CD4-positive, alpha-beta T cell treated with Interleukin-4 for 1 hour (primary cell): ENCODE measurements at regions not wholly inside any gene's neighbourhood (a gene's known extent, or its start where the extent isn't known, plus 50 kb on each side); places are given as distances from the start of the nearest gene placed in this dataset.

Experiments used
- DNase-seq, 2 donors: peaks; one replicate each; pipeline ENCODE4 v3.0.0-alpha.2; 2020 to 2022

GRCh38 chr2:156697906-156698305, 261.7 kb downstream of the GPD2 start:
- no peak for DNase-seq

GRCh38 chr2:156700681-156701080, 264.5 kb downstream of the GPD2 start:
- DNase-seq: no peak

- DNase-seq: no peak
These were observed 266.4 kb downstream of the GPD2 start for GRCh38 chr2:156702541-156702940.

DNA sequence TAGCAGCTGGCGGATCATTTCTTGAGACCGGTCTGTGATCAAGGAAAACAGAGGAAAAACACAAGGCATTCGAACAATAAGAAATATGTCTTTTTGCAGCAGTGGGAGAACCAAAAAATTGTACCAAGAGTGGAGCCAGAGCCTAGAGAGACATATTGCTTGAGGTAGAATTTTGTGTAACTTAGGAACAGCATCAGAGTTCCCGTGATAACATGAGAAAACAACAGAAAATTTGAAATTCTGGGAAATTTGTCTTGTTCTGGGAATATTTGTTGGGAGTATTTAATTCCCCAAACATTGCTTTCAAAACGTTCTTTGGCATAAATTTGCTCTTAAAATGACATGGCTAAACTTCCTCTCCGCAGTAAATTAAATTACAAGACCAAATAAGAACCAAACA, 267.5 kb downstream of the GPD2 start:
- no peak for DNase-seq

DNA sequence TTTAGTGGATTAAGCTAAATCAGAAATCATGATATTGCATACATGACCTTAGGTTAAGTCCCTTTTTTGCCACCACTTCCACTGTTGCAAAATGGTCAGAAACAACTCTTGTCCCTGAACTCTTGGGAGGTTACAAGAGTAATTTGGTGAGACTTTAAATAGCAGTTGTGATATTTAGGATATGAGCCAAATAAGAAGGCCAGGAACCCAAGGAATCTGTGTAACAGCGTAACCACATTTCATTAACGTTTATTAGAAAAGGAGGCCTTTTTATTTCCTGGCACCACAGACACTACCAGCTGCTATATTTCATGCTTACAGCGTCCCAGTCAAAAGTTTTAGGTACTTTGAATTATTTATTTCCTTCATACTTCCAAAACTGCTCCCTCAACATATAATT, 268.0 kb downstream of the GPD2 start:
- no peak for DNase-seq

GRCh38 chr2:156704617-156705016, 268.4 kb downstream of the GPD2 start:
- DNase-seq: no peak

DNA sequence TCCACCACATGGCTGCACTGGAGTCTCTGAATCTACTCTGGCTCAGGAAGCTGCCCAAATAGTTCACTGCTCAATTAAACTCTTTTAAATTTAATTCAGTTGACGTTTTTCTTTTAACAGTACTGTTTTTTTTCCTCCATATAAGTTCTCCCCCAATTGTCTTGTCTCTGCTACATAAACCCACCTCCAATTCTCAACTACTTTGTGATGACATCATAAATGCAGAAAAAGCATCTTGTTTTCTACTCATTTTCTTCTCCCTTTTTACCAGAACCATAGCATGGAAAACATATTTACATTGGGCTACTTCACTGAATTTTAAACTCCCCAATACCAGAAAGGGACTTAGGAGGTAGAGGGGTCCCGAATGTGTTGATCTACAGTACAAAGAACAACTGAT, 270.4 kb downstream of the GPD2 start:
- no peak for DNase-seq

DNA sequence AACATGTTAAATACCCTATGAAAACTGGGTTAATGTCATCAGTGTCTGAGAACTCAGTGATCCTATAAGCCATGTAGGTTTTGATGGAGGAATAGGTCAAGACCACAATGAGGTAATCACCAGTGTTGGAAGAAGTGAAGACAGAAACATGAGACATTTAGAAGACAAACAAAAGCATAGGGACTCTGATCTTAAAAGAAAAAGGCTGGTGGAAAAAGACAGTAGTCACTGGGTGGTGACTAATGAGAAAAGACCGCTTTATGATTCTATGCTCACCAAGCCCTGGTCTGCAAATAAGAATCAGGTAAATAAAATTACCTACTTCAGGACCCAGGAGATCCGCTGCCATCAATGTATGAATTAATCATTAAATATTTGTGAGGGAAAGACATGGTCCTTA, 271.9 kb downstream of the GPD2 start:
- no peak for DNase-seq

- no peak for DNase-seq
These were observed 272.9 kb downstream of the GPD2 start for GRCh38 chr2:156709091-156709490.

DNA sequence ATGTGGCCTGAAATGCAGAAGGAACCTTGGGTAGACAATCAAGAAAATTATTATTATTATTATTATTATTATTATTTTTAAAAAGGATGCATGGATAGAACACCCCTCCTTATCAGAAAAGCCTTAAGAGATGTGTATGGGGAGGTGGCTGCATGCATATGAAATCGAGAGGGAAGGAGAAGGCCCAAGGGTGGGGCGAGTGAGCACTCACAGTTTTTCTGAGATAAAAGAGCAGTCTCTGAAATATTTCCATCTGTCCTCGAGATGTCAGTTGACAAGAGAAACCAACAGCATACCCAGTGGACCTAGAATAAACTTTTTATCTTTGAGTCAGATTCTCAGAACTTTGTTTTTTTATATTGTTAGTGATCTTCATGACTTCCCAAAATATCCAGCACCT, 282.9 kb downstream of the GPD2 start:
- DNase-seq: no peak

DNA sequence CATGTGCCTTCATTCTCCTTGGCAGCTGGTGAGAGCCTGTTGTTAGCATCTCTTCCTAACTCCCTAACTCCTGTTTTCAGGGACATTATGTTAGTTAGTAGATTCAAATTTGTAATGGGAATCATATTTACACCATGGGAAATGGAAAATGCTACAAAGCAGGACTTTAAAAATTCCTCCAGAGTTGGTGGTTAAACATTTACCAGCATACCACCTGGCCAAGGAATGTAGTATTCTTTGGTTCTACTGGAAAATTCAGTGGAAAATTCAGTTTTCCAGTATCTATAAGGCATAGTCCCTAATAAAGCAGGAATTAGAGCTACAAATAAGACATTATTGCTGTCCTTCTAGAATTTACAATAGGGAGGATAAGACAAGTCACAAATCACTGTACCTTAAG, 291.7 kb downstream of the GPD2 start:
- DNase-seq: no peak

DNA sequence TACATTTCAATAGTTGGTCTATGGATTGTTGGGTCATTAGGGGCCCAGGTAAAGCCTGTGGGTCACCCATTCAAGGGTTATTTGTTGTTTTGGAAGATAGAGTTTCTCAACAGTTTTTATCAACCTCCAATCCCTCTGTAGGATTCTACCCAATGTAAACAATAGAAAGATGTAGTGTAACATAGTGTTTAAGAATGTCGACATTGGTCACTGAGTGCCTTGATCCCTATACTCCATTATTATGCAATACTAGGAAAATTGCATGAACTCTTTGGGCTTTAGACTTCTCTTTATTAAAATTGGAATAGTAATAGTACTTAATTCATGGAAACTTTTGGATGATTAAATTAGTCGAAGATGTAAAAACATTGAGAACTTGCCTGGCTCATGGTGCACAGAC, 292.1 kb downstream of the GPD2 start:
- no peak for DNase-seq

GRCh38 chr2:156731506-156731905, 295.3 kb downstream of the GPD2 start:
- DNase-seq: no peak

DNA sequence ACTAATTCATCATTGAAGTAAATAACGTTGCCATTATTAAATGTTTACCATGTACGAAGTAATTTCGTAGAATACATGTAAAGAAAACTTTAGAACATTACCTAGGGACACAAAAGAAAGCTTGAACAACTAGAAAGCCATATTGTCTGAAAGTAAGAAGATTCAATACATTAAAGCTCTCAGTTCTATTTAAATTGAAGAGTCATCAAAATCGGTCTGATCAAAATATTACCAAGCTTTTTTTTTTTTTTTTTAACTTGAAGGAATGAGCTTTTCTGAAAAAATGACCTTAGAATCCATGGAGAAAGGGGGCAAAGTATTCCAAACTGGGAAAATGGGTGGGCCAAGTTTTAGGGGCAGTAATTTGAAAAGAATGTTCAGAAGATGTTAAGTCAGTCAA, 300.8 kb downstream of the GPD2 start:
- DNase-seq: no peak

DNA sequence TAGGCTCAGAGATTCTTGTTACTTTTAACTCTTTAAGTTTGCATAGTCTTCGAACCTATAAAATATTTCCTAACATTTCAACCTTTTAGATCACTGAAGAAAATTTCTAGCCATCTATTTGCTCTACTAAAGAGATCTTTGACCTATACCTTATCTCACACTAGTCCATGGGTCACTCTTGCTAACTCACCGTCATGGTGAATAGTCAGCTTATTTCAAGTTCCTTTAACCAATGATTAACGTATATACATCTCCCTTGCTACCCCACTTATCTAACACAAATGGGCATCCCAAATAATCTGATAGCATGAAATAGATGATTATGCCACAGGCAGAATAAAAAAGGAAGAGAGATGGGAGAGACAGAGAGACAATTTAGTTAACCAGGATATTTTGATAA, 303.1 kb downstream of the GPD2 start:
- DNase-seq: no peak

- no peak for DNase-seq
These were observed 309.4 kb downstream of the GPD2 start for GRCh38 chr2:156745619-156746018.

DNA sequence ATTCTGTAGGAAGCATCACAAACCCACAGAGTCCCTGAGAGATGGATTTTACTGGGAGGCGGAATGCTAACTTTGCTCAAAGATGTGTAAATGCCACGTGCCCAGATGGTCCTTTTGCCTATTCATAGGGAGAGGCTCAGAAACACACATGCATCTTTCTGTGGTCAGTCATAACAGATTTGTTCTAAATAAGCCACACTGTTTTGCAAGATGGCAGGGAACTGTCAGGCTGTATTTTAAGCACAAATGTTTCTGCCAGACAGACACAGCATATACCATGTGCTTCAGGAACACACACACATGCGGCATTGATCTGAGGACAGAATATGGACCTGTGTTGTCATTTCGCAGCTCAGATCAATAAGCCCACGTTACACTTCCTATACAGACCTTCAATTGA, 312.0 kb downstream of the GPD2 start:
- DNase-seq: no peak

GRCh38 chr2:156752042-156752441, 315.9 kb downstream of the GPD2 start:
- DNase-seq: no peak

DNA sequence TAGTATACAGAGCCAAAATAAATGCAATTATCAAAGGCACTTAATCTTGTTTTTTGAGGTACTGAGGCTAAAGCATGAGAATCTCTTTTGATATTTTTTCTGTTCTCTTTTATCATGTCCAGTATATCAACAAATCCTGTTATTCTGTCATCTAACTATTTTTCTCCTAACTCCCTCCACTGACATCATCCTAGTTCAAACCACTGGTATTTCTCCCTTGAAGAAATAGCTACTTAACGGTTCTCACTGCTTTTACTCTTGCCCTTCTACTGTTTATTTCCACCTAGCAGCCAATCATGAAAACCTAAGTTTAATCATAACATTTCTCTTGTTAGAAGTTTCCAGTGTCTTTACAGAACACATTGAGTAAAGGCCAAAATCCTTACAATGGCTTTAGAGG, 317.6 kb downstream of the GPD2 start:
- DNase-seq: no peak

GRCh38 chr2:156756516-156756915, 320.3 kb downstream of the GPD2 start:
- no peak for DNase-seq

- no peak for DNase-seq
These were observed 327.0 kb downstream of the GPD2 start for GRCh38 chr2:156763174-156763573.

DNA sequence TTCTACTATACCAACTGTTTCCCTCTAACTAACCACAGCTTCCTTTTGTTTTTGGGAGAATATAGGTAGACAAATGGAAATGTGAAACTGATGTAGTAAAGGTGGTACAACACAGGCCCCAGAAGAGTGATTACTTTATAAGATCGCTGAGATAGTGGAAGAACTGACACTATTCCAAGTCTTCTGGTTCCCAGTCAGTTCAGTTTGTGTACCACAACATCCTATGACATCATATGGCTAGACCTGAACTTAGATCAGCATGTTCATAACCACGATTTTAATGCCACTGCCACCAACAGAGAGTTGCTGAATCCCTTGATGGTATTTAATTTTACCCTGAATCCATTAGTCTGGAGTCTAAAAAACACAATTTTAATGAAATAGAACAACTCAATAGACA, 328.9 kb downstream of the GPD2 start:
- DNase-seq: no peak

- no peak for DNase-seq
These were observed 329.3 kb downstream of the GPD2 start for GRCh38 chr2:156765450-156765849.

- DNase-seq: no peak
These were observed 333.6 kb downstream of the GPD2 start for GRCh38 chr2:156769802-156770201.

GRCh38 chr2:156778916-156779315, 342.7 kb downstream of the GPD2 start:
- DNase-seq: no peak

DNA sequence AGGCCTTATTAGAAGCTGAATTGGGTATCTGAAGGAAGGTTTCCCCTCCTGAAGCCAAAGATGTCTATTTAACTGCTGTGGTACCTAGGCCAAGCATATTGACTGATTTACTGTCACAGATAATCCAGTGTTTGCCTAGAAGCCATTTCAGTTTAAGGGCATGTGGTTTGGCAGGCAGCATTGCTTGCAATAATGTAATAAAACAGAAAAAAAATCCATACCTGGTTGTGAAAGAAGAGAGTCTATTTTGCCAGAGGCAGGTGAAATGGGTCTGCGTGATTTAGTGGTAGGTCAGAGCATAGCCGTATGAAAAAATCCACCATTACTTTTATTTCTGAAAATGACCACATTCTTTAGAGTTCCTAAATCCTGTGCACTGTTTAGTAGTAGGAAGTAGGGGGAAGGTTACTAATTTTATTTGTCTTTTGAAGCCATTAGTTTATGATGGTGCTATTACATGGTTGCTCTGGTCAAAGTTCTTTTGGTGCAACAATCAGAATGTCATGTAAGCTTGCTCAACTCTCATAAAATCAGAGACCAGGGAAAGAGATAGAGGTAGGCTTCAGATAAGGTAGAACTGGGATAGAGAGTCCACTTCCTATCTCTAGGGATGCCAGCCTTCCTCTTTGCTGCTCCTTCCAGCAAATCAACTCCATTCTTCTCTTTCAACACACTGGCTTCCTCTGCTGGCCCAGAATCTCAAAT, 343.4 kb downstream of the GPD2 start:
- no peak for DNase-seq
